ENCODE measurements at regions not wholly inside any gene's neighbourhood (a gene's known extent, or its start where the extent isn't known, plus 50 kb on each side); places are given as distances from the start of the nearest gene placed in this dataset.
"Not testable (repeated sequence)": the region's sequence is repeated elsewhere in the genome, so short reads cannot be mapped to it uniquely, and the experiment has no call there.

GRCh38 chr6:120931520-120932180 lies 402.6 kb downstream of the TBC1D32 start:
- DNase-seq (ENCODE audit: low read depth in 1 of 2, low spot score in 1 of 2), result not testable (repeated sequence)

DNA sequence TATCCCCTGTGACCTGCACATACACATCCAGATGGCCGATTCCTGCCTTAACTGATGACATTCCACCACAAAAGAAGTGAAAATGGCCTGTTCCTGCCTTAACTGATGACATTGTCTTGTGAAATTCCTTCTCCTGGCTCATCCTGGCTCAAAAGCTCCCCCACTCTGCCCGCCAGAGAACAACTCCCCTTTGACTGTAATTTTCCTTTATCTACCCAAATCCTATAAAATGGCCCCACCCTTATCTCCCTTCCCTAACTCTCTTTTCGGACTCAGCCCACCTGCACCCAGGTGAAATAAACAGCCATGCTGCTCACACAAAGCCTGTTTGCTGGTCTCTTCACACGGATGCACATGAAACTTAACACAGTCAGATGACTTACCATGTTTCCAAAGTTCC lies 403.8 kb downstream of the TBC1D32 start:
- DNase-seq (ENCODE audit: low read depth in 1 of 2, low spot score in 1 of 2), result not testable (repeated sequence)

DNA sequence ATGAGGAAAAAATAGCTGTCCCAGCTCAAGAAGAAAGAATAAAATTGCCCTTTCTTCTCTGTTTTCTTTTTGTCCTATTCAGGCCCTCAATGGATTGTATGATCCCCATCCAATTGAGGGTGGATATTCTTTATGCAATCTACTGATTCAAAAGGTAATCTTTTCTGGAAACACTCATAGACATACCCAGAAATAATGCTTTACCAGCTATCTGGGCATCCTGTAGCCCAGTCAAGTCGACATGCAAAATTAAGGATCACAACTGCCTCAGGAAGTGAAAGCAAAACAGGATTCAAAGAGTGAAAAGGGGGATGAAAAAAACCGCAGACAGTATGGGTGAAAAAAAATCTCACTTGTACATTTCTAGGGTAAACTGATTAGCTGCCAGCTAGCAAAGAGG lies 410.1 kb downstream of the TBC1D32 start:
- DNase-seq (ENCODE audit: low read depth in 1 of 2, low spot score in 1 of 2), result no peak

GRCh38 chr6:120918137-120918536 lies 416.1 kb downstream of the TBC1D32 start:
- DNase-seq (ENCODE audit: low read depth in 1 of 2, low spot score in 1 of 2), result no peak

DNA sequence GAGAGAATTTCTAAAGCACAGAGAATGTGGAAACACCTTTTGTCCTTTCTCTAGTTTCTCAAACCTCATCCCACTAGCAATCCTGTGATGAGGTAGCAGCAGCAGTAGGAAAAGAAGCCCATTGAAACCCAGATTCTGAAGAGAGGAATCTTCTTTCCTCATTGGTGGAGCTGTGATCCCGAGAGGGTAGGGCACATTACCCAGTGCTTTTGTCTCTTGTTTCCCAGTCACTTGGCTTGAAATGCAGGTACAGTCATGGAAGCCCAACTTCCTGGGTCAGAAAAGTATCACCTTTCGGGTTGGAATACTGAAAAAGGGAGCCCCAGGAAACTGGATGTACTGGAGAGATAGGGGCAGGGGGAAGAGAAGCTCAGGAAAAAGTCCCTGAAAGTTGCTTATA lies 417.4 kb downstream of the TBC1D32 start:
- no peak for DNase-seq (ENCODE audit: low read depth in 1 of 2, low spot score in 1 of 2)

DNA sequence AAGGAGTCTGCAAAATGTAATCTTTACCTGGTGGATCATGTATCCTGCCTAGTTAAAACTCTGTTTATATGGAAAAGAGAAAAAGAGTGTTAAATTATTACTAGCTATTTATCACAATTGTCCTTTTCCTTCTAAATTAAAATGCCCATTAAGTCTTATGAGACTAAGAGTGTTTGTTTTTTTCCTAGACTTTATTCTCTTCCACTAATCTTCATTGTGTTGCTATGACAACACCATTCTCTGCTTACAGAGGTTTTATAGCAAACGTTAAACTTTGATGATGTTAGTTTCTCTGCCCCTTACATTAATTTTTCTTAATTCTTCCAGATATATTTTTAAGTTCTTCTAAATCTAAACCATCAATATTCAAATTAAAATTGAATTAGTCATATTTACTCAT lies 420.8 kb downstream of the TBC1D32 start:
- DNase-seq (ENCODE audit: low read depth in 1 of 2, low spot score in 1 of 2), result no peak

DNA sequence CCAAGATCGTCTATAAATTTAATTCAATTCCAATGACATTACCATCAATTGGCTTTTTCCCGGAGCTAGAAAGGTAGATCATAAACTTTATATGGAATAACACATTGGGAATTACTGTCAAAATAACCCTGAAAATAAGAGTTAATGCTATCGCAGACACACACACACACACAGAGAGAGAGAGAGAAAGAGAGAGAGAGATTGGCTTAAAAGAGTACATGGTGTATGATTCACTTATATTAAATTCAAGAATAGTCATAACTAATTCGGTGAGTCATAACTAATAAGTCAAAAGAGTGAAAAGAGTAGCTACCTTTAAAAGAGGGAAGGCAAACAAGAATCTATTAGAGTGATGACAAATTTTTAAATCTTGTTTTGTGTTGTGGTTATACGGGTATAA lies 425.5 kb downstream of the TBC1D32 start:
- no peak for DNase-seq (ENCODE audit: low read depth in 1 of 2, low spot score in 1 of 2)

DNA sequence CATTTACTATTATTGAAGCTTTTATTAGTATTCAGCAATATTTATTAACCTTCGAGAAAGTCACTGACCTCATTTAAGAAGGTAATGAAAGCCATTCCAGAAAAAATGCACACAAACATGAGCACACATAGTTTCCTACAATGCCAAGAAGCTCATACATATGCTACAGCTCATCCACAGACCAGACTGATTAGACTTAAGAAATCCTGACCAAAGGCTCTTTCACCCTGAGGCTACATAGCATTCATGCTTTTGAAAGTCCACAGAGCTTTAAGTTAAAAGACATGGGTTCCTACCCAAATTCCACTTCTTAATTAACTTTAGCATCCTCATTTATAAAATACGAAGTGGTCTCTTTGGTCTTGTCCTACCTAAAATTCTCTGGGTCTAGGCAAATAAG lies 430.4 kb downstream of the TBC1D32 start:
- DNase-seq (ENCODE audit: low read depth in 1 of 2, low spot score in 1 of 2), result no peak

DNA sequence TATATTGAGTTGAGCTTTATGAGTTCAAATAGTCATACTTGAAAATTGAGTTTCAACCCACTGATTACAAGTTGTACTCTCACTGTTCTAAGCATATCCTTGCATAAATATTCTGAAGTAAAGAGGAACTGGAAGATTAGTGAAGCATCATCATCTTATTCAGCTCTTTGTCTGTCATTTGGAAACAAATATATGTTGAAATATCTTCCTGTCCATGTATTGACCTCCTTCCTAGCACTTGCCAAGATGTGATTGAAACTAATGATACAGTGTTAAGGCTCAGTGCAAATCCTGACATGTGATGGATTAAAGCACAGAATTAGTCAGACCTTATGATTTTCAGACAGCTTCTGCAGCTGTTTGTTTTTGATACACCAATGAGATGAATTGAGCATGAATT lies 434.3 kb downstream of the TBC1D32 start:
- DNase-seq (ENCODE audit: low read depth in 1 of 2, low spot score in 1 of 2), result no peak

DNA sequence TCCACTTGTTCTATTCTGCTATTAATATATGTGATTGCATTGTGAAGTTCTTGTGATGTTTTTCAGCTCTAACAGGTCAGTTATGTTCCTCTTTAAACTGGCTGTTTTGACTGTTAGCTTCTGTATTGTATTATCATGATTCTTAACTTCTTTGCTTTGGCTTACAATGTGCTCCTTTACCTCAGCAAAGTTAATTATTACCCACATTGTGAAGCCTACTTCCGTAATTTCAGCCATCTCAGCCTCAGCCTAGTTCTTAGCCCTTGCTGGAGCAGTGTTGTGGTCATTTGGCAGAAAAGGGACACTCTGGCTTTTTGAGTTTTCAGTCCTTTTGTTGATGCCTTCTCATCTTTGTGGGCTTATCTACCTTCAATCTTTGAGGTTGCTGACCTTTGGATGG lies 440.2 kb downstream of the TBC1D32 start:
- DNase-seq (ENCODE audit: low read depth in 1 of 2, low spot score in 1 of 2), result no peak

GRCh38 chr6:120876931-120877330 lies 457.3 kb downstream of the TBC1D32 start:
- no peak for DNase-seq (ENCODE audit: low read depth in 1 of 2, low spot score in 1 of 2)

DNA sequence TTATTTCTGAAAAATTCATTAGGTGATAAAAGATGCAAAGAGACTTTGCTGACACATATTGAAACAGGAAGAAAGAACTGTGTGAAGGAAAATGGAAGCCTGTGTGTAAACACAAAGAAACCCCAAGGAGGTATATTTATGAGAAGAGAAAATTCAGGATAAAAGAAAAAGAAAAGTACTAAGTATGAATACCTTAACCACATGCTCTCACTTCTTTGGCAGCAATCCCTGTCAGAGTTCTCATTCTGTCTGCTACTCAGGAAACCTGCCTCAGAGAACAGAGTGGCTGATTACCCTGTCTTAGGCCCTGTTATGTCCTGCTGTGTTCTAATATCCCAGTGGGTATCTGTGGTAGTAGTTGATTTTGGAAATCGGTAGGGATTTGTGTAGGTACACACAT lies 457.9 kb downstream of the TBC1D32 start:
- DNase-seq (ENCODE audit: low read depth in 1 of 2, low spot score in 1 of 2), result no peak

DNA sequence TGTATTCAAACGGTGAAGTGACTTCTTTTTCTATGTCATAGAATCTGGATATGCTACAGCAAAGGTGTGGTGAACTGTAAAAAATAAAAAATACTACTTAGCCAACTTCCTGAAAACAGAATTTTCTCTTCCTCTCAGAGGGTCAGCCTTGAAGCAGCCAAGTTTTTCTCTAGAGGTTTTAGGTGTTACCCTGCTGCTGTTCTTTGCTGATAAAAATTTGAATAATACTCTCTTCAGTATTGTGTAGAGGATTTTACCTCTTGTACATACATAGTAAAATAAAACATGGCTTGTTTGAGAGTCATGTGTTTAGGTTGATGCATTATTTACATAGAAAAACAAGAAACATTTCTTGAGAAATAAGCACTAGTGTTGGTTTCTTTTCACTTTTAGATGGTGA lies 458.4 kb downstream of the TBC1D32 start:
- DNase-seq (ENCODE audit: low read depth in 1 of 2, low spot score in 1 of 2), result no peak

DNA sequence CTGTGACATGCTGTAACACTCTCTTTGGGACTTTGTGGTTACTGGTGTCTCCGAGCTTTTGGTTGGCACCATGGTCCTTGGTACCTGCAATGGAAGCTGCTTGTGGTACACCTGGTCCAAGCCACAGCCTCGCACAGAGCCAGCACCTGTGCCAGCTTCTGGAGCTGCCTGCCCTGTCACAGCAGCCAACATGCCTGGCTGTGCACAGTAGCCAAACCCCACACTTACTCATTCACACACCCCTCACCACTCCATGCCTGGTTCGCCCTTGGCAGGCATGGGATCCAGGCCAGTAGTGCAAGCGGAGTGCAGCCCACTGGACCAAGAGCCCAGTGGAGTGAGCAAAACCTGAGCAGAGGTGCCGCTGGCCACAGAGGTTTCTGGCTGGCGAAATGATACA lies 459.9 kb downstream of the TBC1D32 start:
- DNase-seq (ENCODE audit: low read depth in 1 of 2, low spot score in 1 of 2), result no peak

DNA sequence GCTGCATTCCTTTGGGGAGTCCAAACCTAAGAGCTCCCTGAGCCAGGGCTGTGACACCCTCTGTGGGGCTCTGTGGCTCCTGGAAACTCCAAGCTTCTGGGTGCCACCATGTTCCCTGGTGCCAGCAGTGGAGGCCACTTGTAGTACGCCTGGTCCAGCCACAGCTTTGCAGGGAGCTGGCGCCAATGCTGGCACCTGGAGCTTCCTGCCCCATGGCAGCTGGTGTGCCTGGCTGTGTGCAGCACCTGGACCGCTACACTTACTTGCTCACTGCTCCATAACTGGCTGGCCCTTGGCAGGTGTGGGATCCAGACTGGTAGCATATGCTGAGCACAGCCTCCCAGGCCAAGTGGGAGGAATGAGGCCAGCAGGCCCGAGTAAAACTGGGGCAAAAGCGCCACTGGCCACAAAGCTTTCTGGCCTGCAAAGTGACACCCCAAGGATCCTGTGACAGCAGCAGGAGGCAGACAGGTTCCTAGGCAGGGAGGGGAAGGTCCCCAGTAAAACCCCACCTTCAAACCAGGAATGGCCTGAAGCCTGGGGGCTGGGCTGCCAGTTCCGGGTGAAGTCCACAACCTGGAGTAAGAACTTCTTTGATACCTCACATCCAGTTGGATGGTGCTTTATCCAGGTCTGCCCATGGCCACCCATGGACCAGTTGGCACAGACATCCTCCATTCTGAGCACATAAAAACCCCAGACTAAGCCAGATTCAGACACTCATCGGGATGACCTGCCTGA lies 461.0 kb downstream of the TBC1D32 start:
- no peak for DNase-seq (ENCODE audit: low read depth in 1 of 2, low spot score in 1 of 2)

DNA sequence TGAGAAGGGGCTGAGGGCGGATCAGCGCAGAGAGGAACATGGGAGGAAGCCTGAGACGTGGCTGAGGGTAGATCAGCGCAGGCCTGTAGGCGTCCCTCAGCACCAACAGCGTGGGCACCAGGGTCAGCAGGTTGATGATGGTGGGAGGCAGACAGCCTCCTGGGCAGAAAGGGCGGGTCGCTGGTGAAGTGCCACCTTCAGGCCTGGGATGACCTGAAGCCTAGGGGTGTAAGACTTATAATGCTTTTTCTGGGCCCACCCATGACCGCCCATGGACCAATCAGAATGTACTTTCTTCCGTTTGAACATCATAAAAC lies 462.1 kb downstream of the TBC1D32 start:
- DNase-seq (ENCODE audit: low read depth in 1 of 2, low spot score in 1 of 2), result no peak

- DNase-seq (ENCODE audit: low read depth in 1 of 2, low spot score in 1 of 2), result no peak
Observed at GRCh38 chr6:120871416-120872261, 462.6 kb downstream of the TBC1D32 start.

- DNase-seq (ENCODE audit: low read depth in 1 of 2, low spot score in 1 of 2), result no peak
Observed at GRCh38 chr6:120869397-120869796, 464.9 kb downstream of the TBC1D32 start.

DNA sequence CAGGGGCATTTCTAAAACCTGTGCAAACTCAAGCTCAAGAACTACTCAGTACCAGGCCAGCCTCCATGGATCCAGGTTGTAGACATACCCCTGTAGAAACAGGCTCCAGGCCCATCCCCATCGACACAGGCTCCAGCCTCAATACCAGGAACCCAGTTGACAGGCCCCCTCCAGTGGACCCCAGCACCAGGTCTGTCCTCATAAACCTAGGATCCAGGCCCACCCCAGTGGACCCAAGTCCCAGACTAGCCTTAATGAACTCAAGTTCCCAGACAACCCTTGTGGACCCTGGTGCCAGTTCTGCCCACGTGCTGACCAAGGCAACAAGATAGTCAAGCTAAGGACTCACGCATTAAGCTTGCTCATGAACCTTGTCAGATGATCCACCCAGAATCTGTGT lies 476.9 kb downstream of the TBC1D32 start:
- DNase-seq (ENCODE audit: low read depth in 1 of 2, low spot score in 1 of 2), result no peak

DNA sequence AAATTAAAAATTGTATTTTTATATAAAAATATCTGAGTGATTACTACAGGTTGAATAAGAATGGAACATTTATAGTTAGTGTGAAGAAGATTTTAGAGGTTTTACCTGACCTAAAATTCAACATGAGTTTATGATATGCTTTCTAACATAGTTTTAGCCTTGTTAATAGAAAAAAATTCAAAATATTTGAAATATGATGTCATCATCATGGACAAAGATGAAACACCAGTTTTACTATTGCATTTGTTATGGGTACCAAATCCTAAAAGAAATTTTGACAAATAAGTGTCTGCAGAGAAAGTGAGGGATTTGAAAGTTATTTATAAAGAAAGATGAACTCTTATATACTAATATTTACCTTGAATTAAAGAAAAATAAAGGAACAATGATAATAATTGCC lies 479.7 kb downstream of the TBC1D32 start:
- no peak for DNase-seq (ENCODE audit: low read depth in 1 of 2, low spot score in 1 of 2)

DNA sequence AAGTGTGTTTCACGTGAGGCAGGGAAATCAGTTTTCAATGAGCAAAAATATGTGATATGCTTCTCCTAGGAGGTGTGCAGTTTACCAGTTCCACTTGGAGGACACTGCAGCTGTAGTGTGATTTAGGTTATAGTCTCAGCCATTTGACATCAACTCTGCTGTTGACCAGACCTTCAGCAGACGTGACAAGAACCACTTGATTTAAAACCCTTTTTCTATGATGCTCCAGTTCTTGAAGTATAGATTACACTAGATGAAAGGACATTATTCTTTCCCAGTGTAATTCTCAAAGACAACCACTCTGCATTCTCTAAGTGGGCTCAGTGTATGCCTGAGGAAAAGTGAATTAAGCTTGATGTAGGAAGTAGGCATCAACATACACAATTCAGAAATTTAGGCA lies 480.8 kb downstream of the TBC1D32 start:
- no peak for DNase-seq (ENCODE audit: low read depth in 1 of 2, low spot score in 1 of 2)

GRCh38 chr6:120852293-120852849 lies 481.9 kb downstream of the TBC1D32 start:
- no peak for DNase-seq (ENCODE audit: low read depth in 1 of 2, low spot score in 1 of 2)

Measured in activated CD4-positive, alpha-beta T cell treated with anti-CD3 and anti-CD28 coated beads, Interleukin-2, amount 50 U/mL, for 24 hours (primary cell).